ENCODE measurements at regions not wholly inside any gene's neighbourhood (a gene's known extent, or its start where the extent isn't known, plus 50 kb on each side); places are given as distances from the start of the nearest gene placed in this dataset.

DNA sequence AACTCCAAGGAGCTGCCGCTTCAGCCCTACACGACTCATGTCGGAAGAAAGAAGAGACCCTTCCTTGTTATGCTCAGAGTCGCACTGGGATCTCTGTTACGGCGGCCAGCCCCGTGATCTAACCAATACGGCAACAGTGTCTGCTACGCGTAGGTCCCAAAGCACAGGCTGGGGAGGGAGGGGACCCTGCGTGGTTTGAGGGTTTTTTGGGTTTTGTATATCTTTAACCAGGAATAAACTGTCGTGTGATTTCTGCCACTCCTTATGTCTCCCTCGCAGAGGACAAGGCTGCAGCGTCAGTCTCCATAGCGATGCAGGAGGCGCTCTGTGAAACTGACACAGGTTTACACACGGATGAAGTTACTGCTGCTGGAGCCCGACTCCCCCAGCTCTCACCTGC is 60.0 kb upstream of the DIO3 start:
- no peak for DNase-seq

GRCh38 chr14:101501858-101502615 is 59.3 kb upstream of the DIO3 start:
- no peak for DNase-seq

DNA sequence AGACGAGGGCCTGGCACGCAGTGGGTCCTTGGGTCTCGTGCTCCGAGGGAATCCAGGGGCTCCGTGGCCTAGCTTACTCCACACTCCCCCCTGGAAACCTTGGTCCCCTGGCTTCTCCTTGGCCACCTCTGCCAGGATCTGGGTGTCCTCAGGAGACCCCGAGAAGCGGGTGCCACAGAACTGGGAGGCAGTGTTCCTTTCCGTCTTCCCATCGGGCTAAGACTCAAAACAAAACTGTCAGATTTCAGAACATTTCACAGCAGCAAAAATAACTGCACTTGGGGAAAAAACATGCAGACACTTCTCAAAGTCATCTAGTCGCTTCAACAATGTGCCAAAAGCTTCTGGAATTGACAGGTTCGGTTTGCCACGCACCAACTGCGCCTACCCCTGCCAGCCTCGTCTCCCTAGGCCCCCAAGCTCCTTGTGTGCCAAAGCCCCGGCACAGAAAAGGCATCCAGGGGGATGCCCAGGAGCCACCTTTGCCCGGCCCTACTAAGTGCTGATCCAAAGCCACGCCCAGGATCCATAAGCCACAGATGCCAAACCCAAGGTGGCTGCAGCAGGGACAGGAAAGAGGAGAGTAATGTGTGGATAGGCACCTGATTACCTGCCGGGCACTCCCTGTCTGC is 58.4 kb upstream of the DIO3 start:
- DNase-seq: no peak

DNA sequence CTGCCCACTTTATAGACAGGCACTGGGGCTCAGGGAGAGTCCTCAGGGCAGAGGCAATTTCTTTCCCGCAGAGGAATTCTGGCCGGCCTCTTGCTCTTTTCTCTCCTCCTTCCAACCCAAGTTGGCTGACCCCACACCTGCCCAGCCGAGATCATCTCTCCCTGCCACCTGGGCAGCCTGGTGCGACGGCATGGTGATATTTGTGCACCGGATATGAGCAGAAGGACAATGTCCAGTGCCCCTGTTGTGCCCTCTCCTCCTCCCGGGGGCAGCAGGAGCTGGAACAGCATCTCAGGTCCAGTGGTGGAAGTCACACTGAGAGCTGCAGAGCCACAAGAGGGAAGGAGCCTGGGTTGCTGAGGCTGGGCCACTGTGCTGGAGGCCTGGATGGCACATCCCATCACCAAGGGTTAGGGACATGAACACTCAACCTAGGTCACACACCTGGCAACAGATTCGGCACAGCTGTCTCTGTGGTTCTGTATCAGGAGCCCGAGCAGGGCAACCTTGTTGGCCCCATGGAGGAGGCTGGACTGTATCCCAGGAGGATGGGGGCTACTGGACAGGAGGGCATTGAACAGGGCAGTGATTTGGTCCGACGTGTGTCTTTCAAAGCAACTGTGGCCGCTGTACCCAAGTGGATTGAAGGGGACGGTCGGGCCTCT is 57.7 kb upstream of the DIO3 start:
- no peak for DNase-seq

DNA sequence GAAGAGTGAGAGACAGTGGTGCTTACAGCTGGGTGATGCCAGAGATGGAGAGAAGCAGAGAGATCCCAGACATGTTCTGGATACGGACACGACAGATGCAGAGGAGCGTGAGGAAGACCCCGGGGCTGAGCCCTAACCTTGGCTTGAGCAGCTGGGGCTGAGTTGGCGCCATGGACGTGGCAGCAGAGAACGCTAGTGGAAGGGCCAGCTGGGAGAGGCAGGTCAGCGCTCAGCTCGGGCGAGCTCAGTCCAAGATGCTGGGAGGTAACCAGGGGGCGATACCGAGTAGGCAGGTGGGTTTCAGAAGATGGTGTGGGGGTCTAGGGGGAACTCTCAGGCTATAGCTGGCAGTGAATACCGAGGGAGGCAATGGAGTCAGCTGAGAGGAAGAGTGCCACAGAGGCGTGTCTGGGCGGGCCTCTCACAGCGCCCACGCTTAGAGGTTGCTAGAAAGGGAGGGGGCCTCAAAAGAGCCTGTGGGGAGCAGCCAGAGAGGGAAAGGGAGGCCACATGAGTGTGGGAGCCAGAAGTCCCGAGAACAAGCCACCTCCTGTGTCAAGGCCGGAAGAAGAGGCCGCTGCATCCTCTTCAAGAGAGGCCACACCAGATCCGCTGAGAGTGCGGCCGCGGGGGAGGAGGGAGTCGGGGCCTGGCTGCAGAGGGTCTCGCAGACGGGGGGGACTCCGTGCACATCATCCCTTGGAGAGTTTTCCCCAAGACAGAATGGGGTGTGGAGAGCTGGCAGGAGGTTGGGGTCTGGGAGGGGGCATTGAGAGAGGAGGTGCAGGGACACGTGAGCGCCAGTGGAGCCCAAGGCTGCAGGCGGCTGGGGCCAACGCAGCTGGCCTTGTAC is 57.0 kb upstream of the DIO3 start:
- DNase-seq: no peak

- no peak for DNase-seq
These were observed 55.9 kb upstream of the DIO3 start for GRCh38 chr14:101505236-101505970.

DNA sequence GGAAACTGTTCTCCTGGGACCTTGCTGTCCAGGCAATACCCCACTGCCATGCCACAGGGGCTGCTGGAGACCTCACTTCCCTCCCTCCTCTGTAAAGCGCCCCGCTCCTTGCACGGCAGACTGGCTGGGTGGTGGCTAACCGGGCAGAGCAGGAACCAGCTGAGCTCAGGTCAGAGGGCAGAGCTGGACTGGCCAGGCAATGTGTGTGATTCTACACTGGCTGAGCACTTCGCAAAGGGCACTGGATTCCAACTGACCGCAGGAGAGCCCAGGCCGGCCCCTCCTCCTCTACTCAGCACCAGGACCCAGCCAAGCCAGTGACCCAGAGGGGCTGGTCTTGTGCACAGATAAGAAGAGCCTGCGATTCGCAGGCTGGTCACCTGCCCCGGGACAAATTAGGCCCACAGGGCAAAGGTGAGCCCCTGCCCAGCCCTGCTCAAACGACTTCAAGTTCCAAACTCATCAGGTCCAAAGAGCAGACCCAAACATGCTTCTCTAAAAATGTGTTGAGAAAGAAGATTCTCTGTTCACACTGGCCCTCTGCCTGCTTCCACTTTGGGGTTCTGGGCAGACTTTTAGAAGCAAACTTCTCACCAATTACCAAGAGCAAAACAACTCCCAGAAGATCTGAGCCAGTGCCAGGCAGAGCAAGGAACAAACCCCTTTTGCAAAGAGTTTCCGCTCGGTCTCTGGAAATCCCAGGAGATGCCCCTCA is 54.9 kb upstream of the DIO3 start:
- DNase-seq: no peak

DNA sequence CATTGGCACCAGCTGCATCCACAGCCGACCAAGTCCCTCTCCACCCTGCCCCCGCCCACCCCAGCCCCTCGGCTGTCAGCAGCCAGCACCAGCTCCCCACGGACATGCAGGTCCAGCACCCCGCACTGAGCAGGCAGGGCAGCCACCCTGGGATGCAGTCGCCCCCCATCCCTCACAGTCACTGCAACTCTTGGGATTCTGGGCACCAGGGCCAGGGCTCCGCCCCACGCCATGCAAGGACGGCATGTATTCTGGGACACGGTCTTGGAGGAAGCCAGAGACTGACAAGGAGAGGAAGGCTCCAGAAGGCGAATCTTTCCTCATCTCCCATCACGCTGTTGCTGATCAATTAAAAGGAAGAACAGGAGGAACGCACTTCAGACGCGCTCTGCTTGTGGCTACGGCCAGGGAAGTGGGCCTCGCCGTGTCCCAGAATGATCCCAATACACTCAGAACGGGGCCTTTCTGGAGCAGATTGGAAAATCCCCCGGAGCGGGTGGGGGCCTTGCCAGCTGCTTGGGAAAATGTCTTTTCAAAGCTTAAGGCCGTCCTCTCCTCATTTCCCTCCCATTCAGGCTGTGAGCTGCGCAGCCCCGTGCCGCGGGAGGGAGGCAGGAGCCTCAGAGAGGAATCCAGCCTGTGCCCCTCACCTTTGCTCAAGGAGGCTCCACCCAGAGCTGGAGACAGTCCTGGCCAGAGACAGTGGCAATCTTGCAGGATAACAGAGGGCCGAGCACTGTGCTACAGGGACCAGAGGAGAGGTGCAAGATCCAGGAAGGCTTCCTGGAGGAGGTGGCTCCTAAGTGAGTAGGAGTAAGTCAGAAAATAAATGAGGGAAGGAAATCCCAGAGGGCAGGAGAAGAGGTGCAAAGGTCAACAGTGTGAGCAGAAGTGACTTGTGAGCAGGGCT is 54.1 kb upstream of the DIO3 start:
- DNase-seq: no peak

DNA sequence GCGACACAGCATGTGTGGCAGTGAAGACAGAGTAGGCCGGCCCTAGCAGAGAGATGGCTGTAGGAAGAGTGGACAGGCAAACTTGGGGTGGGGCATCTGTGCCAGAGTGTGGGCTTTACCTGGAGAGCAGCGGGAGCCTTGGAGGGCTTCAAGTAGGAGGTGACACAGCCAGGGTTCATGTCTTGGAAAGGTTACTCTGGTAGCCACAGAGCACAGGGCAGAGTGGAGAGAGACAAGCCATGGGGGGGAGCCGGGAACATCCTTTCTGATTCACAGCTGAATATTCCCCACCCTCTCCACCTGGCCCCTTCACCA is 53.5 kb upstream of the DIO3 start:
- DNase-seq: no peak

GRCh38 chr14:101508196-101508947 is 52.9 kb upstream of the DIO3 start:
- DNase-seq: no peak

DNA sequence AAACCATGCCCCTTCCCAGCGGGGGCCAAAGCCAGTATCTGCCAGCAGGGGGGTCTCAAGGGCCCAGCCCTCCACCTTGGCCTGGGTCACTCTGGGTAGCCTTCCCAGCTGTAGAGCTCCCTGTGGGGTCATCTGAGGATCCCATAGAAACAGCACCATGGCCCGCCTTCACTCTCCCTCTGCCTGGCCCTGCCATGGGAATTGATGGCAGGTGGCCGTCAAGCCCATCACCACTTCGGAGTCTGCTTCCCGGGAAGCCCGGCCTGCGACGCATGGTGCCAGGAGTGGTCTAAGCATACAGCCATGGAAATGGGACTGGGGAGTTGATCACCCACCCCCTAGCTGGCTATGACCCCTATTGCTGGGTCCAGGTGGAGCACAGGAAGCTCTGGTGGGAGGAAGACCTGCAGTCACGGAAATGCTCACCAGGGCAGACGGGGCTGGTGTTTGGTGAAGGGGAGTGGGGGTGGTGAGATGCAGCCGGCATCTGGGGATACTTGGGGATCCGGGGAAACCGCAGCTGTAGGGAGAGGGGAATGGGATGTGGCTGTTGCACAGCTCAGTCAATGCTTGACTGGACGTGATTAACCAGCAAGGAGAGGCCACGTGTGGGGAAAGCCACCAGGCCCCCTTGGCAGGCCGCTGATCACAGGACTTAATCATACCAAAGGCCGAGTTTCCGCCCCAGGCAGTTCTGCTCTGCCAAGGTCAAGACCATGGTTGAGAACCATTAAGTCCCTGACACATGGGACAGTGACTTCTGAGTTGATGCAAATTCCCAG is 52.2 kb upstream of the DIO3 start:
- DNase-seq: no peak

DNA sequence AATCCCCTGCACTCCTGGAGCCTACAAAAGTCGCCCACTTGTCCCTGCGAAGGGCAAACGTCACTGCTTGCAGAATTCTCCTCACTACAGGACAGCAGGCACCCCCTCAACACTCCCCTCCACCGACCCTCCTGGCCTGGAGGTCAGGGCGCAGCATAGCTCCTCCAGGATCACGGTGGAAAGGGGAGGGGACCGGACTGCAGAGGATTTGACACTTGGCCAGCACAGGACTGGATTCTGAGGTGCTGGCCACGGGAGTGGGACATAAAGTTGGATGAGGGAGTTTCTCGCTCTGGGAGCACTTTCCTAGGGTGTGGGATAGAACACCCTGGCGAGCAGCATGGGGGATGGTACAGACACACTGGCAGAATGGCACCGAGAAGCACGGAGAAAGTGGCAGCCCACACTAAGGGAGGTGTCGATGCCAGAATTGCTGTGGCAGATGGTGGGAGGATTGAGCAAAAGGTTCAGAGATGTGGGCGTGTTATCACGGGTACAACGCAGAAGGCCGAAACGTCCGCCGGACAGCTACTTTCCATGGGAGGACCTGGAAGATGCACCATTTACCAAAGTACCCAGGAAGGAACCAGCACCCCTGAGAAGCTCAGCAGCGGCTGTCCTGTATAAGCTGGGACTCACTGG is 51.4 kb upstream of the DIO3 start:
- DNase-seq: no peak

DNA sequence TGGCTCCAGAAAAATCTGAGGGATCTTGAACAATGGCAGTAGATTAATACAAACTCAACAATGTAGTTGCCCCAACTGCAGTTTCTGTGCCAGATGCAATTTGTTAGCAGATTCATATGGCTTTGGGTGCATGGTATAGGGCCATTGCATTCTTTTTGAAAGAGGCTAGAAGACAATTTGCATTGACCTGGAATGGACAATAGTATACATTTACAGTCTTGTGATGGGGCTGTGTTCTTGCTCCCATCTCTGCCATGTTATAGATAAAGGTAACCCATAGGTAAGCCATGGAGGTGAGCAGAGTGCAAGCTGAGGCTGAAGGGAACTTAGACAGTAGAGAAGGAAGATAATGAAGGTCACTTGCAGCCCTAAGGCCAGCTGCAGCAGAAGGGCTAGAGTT is 50.1 kb upstream of the DIO3 start:
- DNase-seq: no peak
